ENCODE measurements at regions not wholly inside any gene's neighbourhood (a gene's known extent, or its start where the extent isn't known, plus 50 kb on each side); places are given as distances from the start of the nearest gene placed in this dataset.

- no peaks in the 10 kb centered on the region; a peak in 1 of 8 replicates for H3K36me3 ChIP-seq (ENCODE audit: control insufficient read depth in 2 of 4, insufficient read depth in 4 of 4, low read length in 3 of 4)
- CTCF ChIA-PET (ENCODE audit: partially characterized antibody): interaction anchor here (1.5 to 5.4 kb wide), 4 partner anchors 9 to 104 kb away, joined by 3 to 42 read pairs (median 7); no protein-coding TSS in a partner anchor
Observed at GRCh38 chr4:170270628-170271027, 180.9 kb upstream of the AADAT start.

More at GRCh38 chr4:170270628-170271027, 180.9 kb upstream of the AADAT start:
- Histone ChIP-seq H3K23ac (ENCODE audit: insufficient read length) (no peak overlapping the region), H3K4ac (replicated peaks; ENCODE audit: insufficient read length, low read depth, low read length) (no peak overlapping the region), H3K18ac (ENCODE audit: extremely low read depth, low read length) (no peak overlapping the region), H3K56ac (replicated peaks; ENCODE audit: insufficient read length, low read depth, low read length) (no peak overlapping the region), H3K23me2 (ENCODE audit: low read depth, low read length) (no peaks in the 10 kb centered on the region), H2BK15ac (ENCODE audit: low read length) (no peak overlapping the region), H2AK5ac (ENCODE audit: low read depth, low read length) (no peak overlapping the region), H2AFZ (ENCODE audit: low read length) (no peak overlapping the region), H2BK5ac (ENCODE audit: low read depth, low read length) (no peak overlapping the region), H4K91ac (replicated peaks; ENCODE audit: insufficient read length, low read length) (no peak overlapping the region), H2BK120ac (replicated peaks; ENCODE audit: low read depth, low read length) (no peak overlapping the region), H2BK20ac (ENCODE audit: low read length) (no peak overlapping the region), H4K5ac (ENCODE audit: insufficient read length, low read depth, low read length) (no peak overlapping the region), H3K4me2 (ENCODE audit: insufficient read depth in 1 of 2, low read depth in 2 of 2, low read length in 2 of 2) (no peak overlapping the region), H3K79me2 (ENCODE audit: control insufficient read depth in 1 of 2, insufficient read depth in 2 of 2, low read length in 2 of 2) (no peaks in the 10 kb centered on the region), H3K79me1 (ENCODE audit: low read depth, low read length) (no peaks in the 10 kb centered on the region), H4K20me1 (replicated peaks in 1 of 2; ENCODE audit: control insufficient read depth in 1 of 2, insufficient read depth in 2 of 2, low read length in 2 of 2) (no peaks in the 10 kb centered on the region), H4K8ac (ENCODE audit: extremely low read depth, insufficient read depth, low read length) (no peak overlapping the region), H3K9me3 (ENCODE audit: insufficient read depth in 2 of 2, low read depth in 1 of 2, low read length in 1 of 2) (peaks cover 0 to 8% of the 10 kb centered on the region in 2 experiments; a peak in 1 of 4 replicates), H3K4me3 (ENCODE audit: extremely low read depth in 1 of 4, insufficient read depth in 2 of 4, low read depth in 3 of 4, low read length in 4 of 4) (no peak overlapping the region), H3K27ac (ENCODE audit: low read depth, low read length) (no peak overlapping the region), H3K14ac (ENCODE audit: insufficient read length) (no peak overlapping the region), H2BK12ac (ENCODE audit: low read depth, low read length) (no peak overlapping the region), H3K4me1 (replicated peaks in 1 of 4; ENCODE audit: control insufficient read depth in 3 of 4, insufficient read depth in 4 of 4, low read length in 3 of 4) (no peaks in the 10 kb centered on the region), H3K9ac (replicated peaks in 1 of 4; ENCODE audit: extremely low read depth in 1 of 4, low read depth in 3 of 4, low read length in 3 of 4) (no peak overlapping the region), H3K27me3 (replicated peaks in 1 of 4; ENCODE audit: control insufficient read depth in 3 of 4, extremely low read depth in 1 of 4, insufficient read depth in 3 of 4, low read length in 3 of 4) (no peaks in the 10 kb centered on the region)
- no peak for FAIRE-seq
- DNase-seq (ENCODE audit: low read depth in 1 of 2, low spot score in 2 of 2): no peak
- POLR2A ChIA-PET (ENCODE audit: partially characterized antibody): no interaction called here
- no peak for TF ChIP-seq KDM5A (IDR thresholded peaks at IDR 0.05; ENCODE audit: low read length)
- TF ChIP-seq SP2 (IDR thresholded peaks at IDR 0.05; ENCODE audit: low read length): no peak
- TF ChIP-seq RXRA (IDR thresholded peaks at IDR 0.05; ENCODE audit: insufficient read depth, low read depth, low read length): no peak
- no peak for TF ChIP-seq GABPA (IDR thresholded peaks at IDR 0.05; ENCODE audit: borderline replicate concordance, insufficient read depth, low read length)
- no peak for TF ChIP-seq SIRT6 (IDR thresholded peaks at IDR 0.05; ENCODE audit: low read length)
- WGBS, 2 experiments (ENCODE audit: extremely low coverage in 1 of 2, insufficient coverage in 1 of 2, insufficient read length in 1 of 2, insufficient replicate concordance in 2 of 2, low coverage in 1 of 2, low lambda C conversion rate in 2 of 2, missing lambda C conversion rate in 1 of 2): 93% methylated on average over 2 of the region's 2 CpGs; no CpG with 5 or more reads in 1 of the 2 experiments
